B cell (primary cell): ENCODE measurements at regions not wholly inside any gene's neighbourhood (a gene's known extent, or its start where the extent isn't known, plus 50 kb on each side); places are given as distances from the start of the nearest gene placed in this dataset.

Experiments
- ATAC-seq: fragments of 200-7000 bp; cut with Tn5 transposase; one replicate; pipeline ENCODE4 v1.10.0; 2021; ENCODE audit warnings: low read depth, mild to moderate bottlenecking, moderate number of reproducible peaks, moderate library complexity
- CTCF ChIA-PET: fragments of 350-600 bp; sonication (Branson Sonifier 250); formaldehyde crosslinking; loops from one replicate; lab custom pipeline; 2021; ENCODE audit warnings: antibody characterized with exemption, inconsistent platforms; lab: Charles Lee
- POLR2A ChIA-PET: fragments of 350-600 bp; sonication (Branson Sonifier 250); formaldehyde crosslinking; loops from one replicate; lab custom pipeline; 2021; ENCODE audit warnings: antibody characterized with exemption; lab: Charles Lee
- DNase-seq: peaks from one replicate; pipeline ENCODE4 v3.0.0; 2013
- H2AFZ ChIP-seq: 2 replicates; pipeline ENCODE4 v1.6.1; 2012; ENCODE audit warnings: mild to moderate bottlenecking, low read depth, low read length; ENCODE audit not compliant: insufficient read depth, poor library complexity, severe bottlenecking
- H3K27ac ChIP-seq, 2 donors: 1 replicate in 1 of 2; 2 replicates in 1 of 2; pipeline ENCODE4 v1.5.1; 2012 to 2013; ENCODE audit warnings: low read length in 2 of 2, mild to moderate bottlenecking in 2 of 2, moderate library complexity in 1 of 2
- H3K27me3 ChIP-seq, 4 experiments: fragments of 200-600 bp in 1 of 4; sonication (generic) in 1 of 4; replicated peaks in 1 of 4; 1 replicate in 2 of 4; 2 replicates in 2 of 4; pipeline versions ENCODE4 v1.6.1 to v1.7.0; 2013 to 2016; ENCODE audit warnings: low read length in 3 of 4, mild to moderate bottlenecking in 2 of 4, mixed read lengths in 1 of 4, moderate library complexity in 1 of 4; ENCODE audit not compliant: insufficient read depth in 4 of 4, control insufficient read depth in 3 of 4; ENCODE audit errors: control extremely low read depth in 1 of 4
- H3K36me3 ChIP-seq, 2 experiments: replicated peaks in 1 of 2; 1 replicate in 1 of 2; 2 replicates in 1 of 2; pipeline versions ENCODE4 v1.6.1 to v1.7.1; 2013; ENCODE audit warnings: low read length in 1 of 2; ENCODE audit not compliant: insufficient read depth in 2 of 2, control insufficient read depth in 1 of 2; ENCODE audit errors: control extremely low read depth in 1 of 2, extremely low read depth in 1 of 2
- H3K4me1 ChIP-seq, 2 donors: fragments of 200-600 bp in 1 of 2; sonication (generic) in 1 of 2; 1 replicate in 1 of 2; 2 replicates in 1 of 2; pipeline versions ENCODE4 v1.5.1 to v1.6.1; 2013 to 2017; ENCODE audit warnings: low read length in 2 of 2; ENCODE audit not compliant: control insufficient read depth in 2 of 2, insufficient read depth in 2 of 2
- H3K4me2 ChIP-seq: replicated peaks from 2 replicates; pipeline ENCODE3; 2012; ENCODE audit warnings: mild to moderate bottlenecking, low read depth, low read length; ENCODE audit not compliant: poor library complexity, severe bottlenecking
- H3K4me3 ChIP-seq, 5 experiments: fragments of 200-600 bp in 1 of 5; sonication (generic) in 1 of 5; 1 replicate in 3 of 5; 2 replicates in 2 of 5; pipeline versions ENCODE4 v1.5.1 to v1.7.0; 2011 to 2016; ENCODE audit warnings: low read length in 4 of 5, mild to moderate bottlenecking in 4 of 5, low read depth in 2 of 5, control low read depth in 1 of 5, moderate library complexity in 1 of 5; ENCODE audit not compliant: insufficient read depth in 1 of 5; ENCODE audit errors: control extremely low read depth in 1 of 5, extremely low read depth in 1 of 5
- H3K79me2 ChIP-seq: fragments of 200-600 bp; sonication (generic); one replicate; pipeline ENCODE4 v1.6.0; 2016; ENCODE audit warnings: low read length; ENCODE audit not compliant: control insufficient read depth, insufficient read depth
- H3K9ac ChIP-seq: fragments of 200-600 bp; sonication (generic); 2 replicates; pipeline ENCODE4 v1.6.1; 2017; ENCODE audit warnings: mild to moderate bottlenecking, low read length, moderate library complexity
- H3K9me3 ChIP-seq, 3 donors: one replicate each; pipeline versions ENCODE4 v1.6.1 to v1.7.1; 2013; ENCODE audit warnings: low read length in 2 of 3; ENCODE audit not compliant: control insufficient read depth in 2 of 3, insufficient read depth in 1 of 3; ENCODE audit errors: control extremely low read depth in 1 of 3
- H4K20me1 ChIP-seq: 2 replicates; pipeline ENCODE4 v1.6.0; 2012; ENCODE audit warnings: mild to moderate bottlenecking, low read length; ENCODE audit not compliant: insufficient read depth, control insufficient read depth, poor library complexity, severe bottlenecking
- H3K27ac Mint-ChIP-seq: one replicate; pipeline ENCODE4 v1.8.0; 2021; ENCODE audit warnings: mixed read lengths
- H3K27me3 Mint-ChIP-seq: one replicate; pipeline ENCODE4 v1.8.0; 2021; ENCODE audit warnings: mixed read lengths
- H3K4me1 Mint-ChIP-seq: one replicate; pipeline ENCODE4 v1.8.0; 2021; ENCODE audit warnings: mixed read lengths
- H3K4me3 Mint-ChIP-seq: one replicate; pipeline ENCODE4 v1.8.0; 2021; ENCODE audit warnings: mixed read lengths
- H3K9me3 Mint-ChIP-seq: one replicate; pipeline ENCODE4 v1.8.0; 2022; ENCODE audit warnings: mixed read lengths; ENCODE audit not compliant: insufficient read depth
- EZH2 ChIP-seq: IDR thresholded peaks from 2 replicates; pipeline ENCODE4 v1.6.1; 2012; ENCODE audit warnings: borderline replicate concordance, low read depth, mild to moderate bottlenecking, moderate library complexity, low read length; ENCODE audit not compliant: insufficient read depth, poor library complexity, severe bottlenecking
- WGBS: methylation state at CpG from one replicate; pipeline ENCODE4 v1.1.5; 2013; ENCODE audit warnings: missing lambda C conversion rate; ENCODE audit not compliant: insufficient coverage; 5-methylcytosine and 5-hydroxymethylcytosine counted together
- intact Hi-C: fragments of 100-400 bp; cut with micrococcal nuclease; formaldehyde crosslinking; loops from one replicate; pipeline ENCODE4 v1.10.0; 2022
- TF ChIP-seq, protein P1 (sequence below): fragments of 200-600 bp; IDR thresholded peaks from one replicate; pipeline ENCODE4 v1.8.0; 2022; ENCODE audit warnings: antibody characterized with exemption, mild to moderate bottlenecking

DNA sequence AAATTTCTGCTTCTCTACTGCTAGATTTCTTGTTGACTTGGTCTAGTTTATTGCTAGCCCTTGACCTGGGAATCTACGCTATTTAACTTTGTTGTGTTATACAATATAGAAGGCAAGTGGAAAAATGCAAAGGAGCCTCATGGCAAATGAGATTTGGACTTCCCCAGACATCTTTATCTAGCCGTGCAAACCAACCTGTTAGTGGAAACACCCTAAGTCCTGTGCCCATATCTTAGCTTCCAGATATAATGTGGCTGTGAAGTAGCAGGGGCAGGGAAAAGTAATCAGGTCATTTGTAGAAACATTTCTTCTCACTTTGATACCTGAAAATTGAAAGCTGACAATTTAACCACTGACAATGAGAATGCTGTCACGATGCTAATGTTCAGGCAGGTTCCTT is 90.7 kb upstream of the ATP2B1 start:
- DNase-seq (no peak), ATAC-seq (no peak)
- Histone ChIP-seq H3K27me3 (no peaks in the 10 kb centered on the region), H2AFZ (no peak overlapping the region), H3K4me2 (no peak overlapping the region), H3K4me3 (no peak overlapping the region), H3K9ac (no peak overlapping the region), H3K9me3 (no peaks in the 10 kb centered on the region), H4K20me1 (no peaks in the 10 kb centered on the region), H3K79me2 (no peaks in the 10 kb centered on the region), H3K4me1 (peaks cover 15 to 23% of the 10 kb centered on the region in 2 donors), H3K27ac (no peak overlapping the region), H3K36me3 (no peaks in the 10 kb centered on the region)
- no CpG with 5 or more reads among the region's 3 CpGs for WGBS
- no peak overlapping the region for H3K4me3 Mint-ChIP-seq
- no peaks in the 10 kb centered on the region for H3K9me3 Mint-ChIP-seq
- POLR2A ChIA-PET, result no interaction called here
- no peaks in the 10 kb centered on the region for H3K27me3 Mint-ChIP-seq
- CTCF ChIA-PET, result interaction anchor here (2.0 kb wide), 1 partner anchor 16 kb away, joined by 5 read pairs; no protein-coding TSS in a partner anchor
- no peak overlapping the region for H3K27ac Mint-ChIP-seq
- peaks cover 29% of the 10 kb centered on the region for H3K4me1 Mint-ChIP-seq
- TF ChIP-seq EZH2, result no peak
- TF ChIP-seq, protein P1, sequence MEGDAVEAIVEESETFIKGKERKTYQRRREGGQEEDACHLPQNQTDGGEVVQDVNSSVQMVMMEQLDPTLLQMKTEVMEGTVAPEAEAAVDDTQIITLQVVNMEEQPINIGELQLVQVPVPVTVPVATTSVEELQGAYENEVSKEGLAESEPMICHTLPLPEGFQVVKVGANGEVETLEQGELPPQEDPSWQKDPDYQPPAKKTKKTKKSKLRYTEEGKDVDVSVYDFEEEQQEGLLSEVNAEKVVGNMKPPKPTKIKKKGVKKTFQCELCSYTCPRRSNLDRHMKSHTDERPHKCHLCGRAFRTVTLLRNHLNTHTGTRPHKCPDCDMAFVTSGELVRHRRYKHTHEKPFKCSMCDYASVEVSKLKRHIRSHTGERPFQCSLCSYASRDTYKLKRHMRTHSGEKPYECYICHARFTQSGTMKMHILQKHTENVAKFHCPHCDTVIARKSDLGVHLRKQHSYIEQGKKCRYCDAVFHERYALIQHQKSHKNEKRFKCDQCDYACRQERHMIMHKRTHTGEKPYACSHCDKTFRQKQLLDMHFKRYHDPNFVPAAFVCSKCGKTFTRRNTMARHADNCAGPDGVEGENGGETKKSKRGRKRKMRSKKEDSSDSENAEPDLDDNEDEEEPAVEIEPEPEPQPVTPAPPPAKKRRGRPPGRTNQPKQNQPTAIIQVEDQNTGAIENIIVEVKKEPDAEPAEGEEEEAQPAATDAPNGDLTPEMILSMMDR, result no peak
- intact Hi-C loops, result loop anchor here (10.0 kb wide), 1 partner anchor 45 kb away; no protein-coding TSS in a partner anchor

DNA sequence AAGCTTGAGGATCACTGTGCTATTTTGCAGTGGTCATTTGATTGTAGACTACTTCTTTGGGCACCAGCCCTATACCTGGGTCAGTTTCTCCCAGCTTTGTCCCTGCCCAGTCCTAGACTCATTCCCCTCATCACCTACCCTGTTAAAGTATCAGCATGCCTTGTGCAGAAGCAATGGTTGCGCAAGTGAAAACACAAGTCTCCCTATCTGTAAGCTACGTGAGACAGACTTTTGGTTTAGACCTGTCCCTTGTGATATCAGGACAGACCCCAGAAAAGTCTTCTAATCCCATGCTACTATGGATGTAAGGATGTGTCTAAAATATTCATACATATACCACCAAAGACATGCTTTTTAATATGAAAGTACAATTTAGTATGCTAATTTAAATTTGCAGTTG is 88.8 kb upstream of the ATP2B1 start:
- no peak for ATAC-seq
- TF ChIP-seq, protein P1, result no peak
- no peak for TF ChIP-seq EZH2
- Mint-ChIP-seq H3K27me3 (no peaks in the 10 kb centered on the region), H3K27ac (no peak overlapping the region), H3K4me1 (peaks cover 26% of the 10 kb centered on the region), H3K4me3 (no peak overlapping the region), H3K9me3 (no peaks in the 10 kb centered on the region)
- no peaks in the 10 kb centered on the region for H4K20me1 ChIP-seq
- H3K4me2 ChIP-seq, result no peak overlapping the region
- H3K36me3 ChIP-seq, result no peaks in the 10 kb centered on the region
- H3K9ac ChIP-seq, result no peak overlapping the region
- no peaks in the 10 kb centered on the region for H3K27me3 ChIP-seq
- H3K4me3 ChIP-seq, result no peak overlapping the region
- WGBS, result 100% methylated on average over 1 of the region's 2 CpGs
- DNase-seq, result no peak
- ChIA-PET POLR2A (interaction anchor here (0.7 kb wide), 1 partner anchor 9 kb away, joined by 3 read pairs; no protein-coding TSS in a partner anchor), CTCF (interaction anchor here (1.5 to 2.5 kb wide), 2 partner anchors 22 to 89 kb away, joined by 3 to 9 read pairs; partner anchors contain the start of gene ATP2B1)
- intact Hi-C loops, result loop anchor here (10.0 kb wide), 1 partner anchor 47 kb away; no protein-coding TSS in a partner anchor
- peaks cover 15 to 23% of the 10 kb centered on the region in 2 donors for H3K4me1 ChIP-seq
- no peaks in the 10 kb centered on the region for H3K9me3 ChIP-seq
- H3K79me2 ChIP-seq, result no peaks in the 10 kb centered on the region
- H3K27ac ChIP-seq, result no peak overlapping the region
- no peak overlapping the region for H2AFZ ChIP-seq
